ENCODE measurements at regions not wholly inside any gene's neighbourhood (a gene's known extent, or its start where the extent isn't known, plus 50 kb on each side); places are given as distances from the start of the nearest gene placed in this dataset.

GRCh38 chr18:68441241-68441640 lies 273.7 kb downstream of the TMX3 start:
- no peak overlapping the region for H2AK5ac ChIP-seq (ENCODE audit: low read depth, low read length)
- H2AFZ ChIP-seq (ENCODE audit: low read length): no peak overlapping the region
- H3K14ac ChIP-seq (ENCODE audit: insufficient read length): no peak overlapping the region
- H3K4me1 ChIP-seq (replicated peaks in 1 of 4; ENCODE audit: control insufficient read depth in 3 of 4, insufficient read depth in 4 of 4, low read length in 3 of 4): peaks cover 0 to 3% (median 0%) of the 10 kb centered on the region in 4 experiments; a peak in 1 of 7 replicates
- no peak overlapping the region for H2BK15ac ChIP-seq (ENCODE audit: low read length)
- no peak overlapping the region for H2BK120ac ChIP-seq (replicated peaks; ENCODE audit: low read depth, low read length)
- H3K27me3 ChIP-seq (replicated peaks in 1 of 4; ENCODE audit: control insufficient read depth in 3 of 4, extremely low read depth in 1 of 4, insufficient read depth in 3 of 4, low read length in 3 of 4): no peaks in the 10 kb centered on the region
- H4K8ac ChIP-seq (ENCODE audit: extremely low read depth, insufficient read depth, low read length): no peak overlapping the region
- no peak overlapping the region for H3K4me2 ChIP-seq (ENCODE audit: insufficient read depth in 1 of 2, low read depth in 2 of 2, low read length in 2 of 2)
- no peak overlapping the region for H3K9ac ChIP-seq (replicated peaks in 1 of 4; ENCODE audit: extremely low read depth in 1 of 4, low read depth in 3 of 4, low read length in 3 of 4)
- H4K5ac ChIP-seq (ENCODE audit: insufficient read length, low read depth, low read length): no peak overlapping the region
- H2BK5ac ChIP-seq (ENCODE audit: low read depth, low read length): no peak overlapping the region
- FAIRE-seq: no peak
- no peak overlapping the region for H3K4ac ChIP-seq (replicated peaks; ENCODE audit: insufficient read length, low read depth, low read length)
- no peak overlapping the region for H2BK20ac ChIP-seq (ENCODE audit: low read length)
- no peak overlapping the region for H3K23ac ChIP-seq (ENCODE audit: insufficient read length)
- no peaks in the 10 kb centered on the region for H4K20me1 ChIP-seq (replicated peaks in 1 of 2; ENCODE audit: control insufficient read depth in 1 of 2, insufficient read depth in 2 of 2, low read length in 2 of 2)
- H3K36me3 ChIP-seq (ENCODE audit: control insufficient read depth in 2 of 4, insufficient read depth in 4 of 4, low read length in 3 of 4): no peaks in the 10 kb centered on the region
- no peak overlapping the region for H2BK12ac ChIP-seq (ENCODE audit: low read depth, low read length)
- ChIA-PET CTCF (ENCODE audit: partially characterized antibody) (interaction anchor here (0.7 kb wide), 1 partner anchor 33 kb away, joined by 3 read pairs; no protein-coding TSS in a partner anchor), POLR2A (ENCODE audit: partially characterized antibody) (no interaction called here)
- no peak for DNase-seq (ENCODE audit: low read depth in 1 of 2, low spot score in 2 of 2)
- H3K27ac ChIP-seq (ENCODE audit: low read depth, low read length): no peak overlapping the region
- no peak overlapping the region for H3K18ac ChIP-seq (ENCODE audit: extremely low read depth, low read length)
- no peaks in the 10 kb centered on the region for H3K79me2 ChIP-seq (ENCODE audit: control insufficient read depth in 1 of 2, insufficient read depth in 2 of 2, low read length in 2 of 2)
- H3K9me3 ChIP-seq (ENCODE audit: insufficient read depth in 2 of 2, low read depth in 1 of 2, low read length in 1 of 2): 0 out of 4 replicates have a peak, but pooled peaks cover 0 to 8% of the 10 kb centered on the region in 2 experiments
- 86% methylated on average over 3 of the region's 3 CpGs; no CpG with 5 or more reads in 1 of the 2 experiments for WGBS, 2 experiments (ENCODE audit: extremely low coverage in 1 of 2, insufficient coverage in 1 of 2, insufficient read length in 1 of 2, insufficient replicate concordance in 2 of 2, low coverage in 1 of 2, low lambda C conversion rate in 2 of 2, missing lambda C conversion rate in 1 of 2)
- no peak overlapping the region for H3K56ac ChIP-seq (replicated peaks; ENCODE audit: insufficient read length, low read depth, low read length)
- H3K79me1 ChIP-seq (ENCODE audit: low read depth, low read length): no peaks in the 10 kb centered on the region
- no peak overlapping the region for H3K4me3 ChIP-seq (ENCODE audit: extremely low read depth in 1 of 4, insufficient read depth in 2 of 4, low read depth in 3 of 4, low read length in 4 of 4)
- no peak overlapping the region for H4K91ac ChIP-seq (replicated peaks; ENCODE audit: insufficient read length, low read length)
- H3K23me2 ChIP-seq (ENCODE audit: low read depth, low read length): no peaks in the 10 kb centered on the region; the same call in 1 of the 2 replicates
- TF ChIP-seq CHD2 (IDR thresholded peaks at IDR 0.05; ENCODE audit: low read length) (no peak), TCF12 (IDR thresholded peaks at IDR 0.05; ENCODE audit: low read depth, low read length) (no peak), KDM4A (IDR thresholded peaks at IDR 0.05; ENCODE audit: low read depth, low read length, severe bottlenecking) (no peak), CBX8 (IDR thresholded peaks at IDR 0.05; ENCODE audit: borderline replicate concordance, low read depth, low read length) (no peak), CTCF (IDR thresholded peaks at IDR 0.05; ENCODE audit: control extremely low read depth in 1 of 3, insufficient read depth in 1 of 3, low read depth in 1 of 3, low read length in 3 of 3) (no peak), POU5F1 (IDR thresholded peaks at IDR 0.05; ENCODE audit: low read depth, low read length) (no peak), YY1 (IDR thresholded peaks at IDR 0.05; ENCODE audit: low read depth, low read length) (no peak), CHD1 (IDR thresholded peaks at IDR 0.05; ENCODE audit: low read depth, low read length) (no peak), KDM1A (IDR thresholded peaks at IDR 0.05; ENCODE audit: borderline replicate concordance, low read length) (no peak), SIN3A (conservative IDR thresholded peaks at IDR 0.05 in 1 of 2, IDR thresholded peaks at IDR 0.05 in 1 of 2; ENCODE audit: low read depth in 1 of 2, low read length in 2 of 2) (no peak), ZNF274 (IDR thresholded peaks at IDR 0.05; ENCODE audit: borderline replicate concordance, extremely low read depth, low read length) (no peak), CEBPB (IDR thresholded peaks at IDR 0.05; ENCODE audit: low read depth, low read length) (no peak), EGR1 (IDR thresholded peaks at IDR 0.05; ENCODE audit: borderline replicate concordance, low read depth, low read length) (no peak)
